ENCODE measurements at regions not wholly inside any gene's neighbourhood (a gene's known extent, or its start where the extent isn't known, plus 50 kb on each side); places are given as distances from the start of the nearest gene placed in this dataset.

GRCh38 chr9:29319736-29320513 lies 1746.6 kb upstream of the C9orf72 start:
- H3K27me3 ChIP-seq (ENCODE audit: insufficient read depth, low read length) = no peaks in the 10 kb centered on the region
- H3K79me2 ChIP-seq (ENCODE audit: insufficient read depth, low read length) = no peaks in the 10 kb centered on the region
- DNase-seq (ENCODE audit: low read depth, low spot score) (no peak), ATAC-seq (no peak)
- intact Hi-C loops (cut with micrococcal nuclease) = no loop called here
- no peak overlapping the region for H3K27ac ChIP-seq (ENCODE audit: low read depth, low read length)
- POLR2A ChIA-PET = no interaction called here
- no peak overlapping the region for H3K4me3 ChIP-seq (replicated peaks in 1 of 2; ENCODE audit: low read depth in 1 of 2, low read length in 2 of 2)
- no peak overlapping the region for H2AFZ ChIP-seq (ENCODE audit: low read depth, low read length, poor library complexity, severe bottlenecking)
- no peaks in the 10 kb centered on the region; a peak in 2 of 4 replicates for H3K9me3 ChIP-seq (ENCODE audit: control insufficient read depth in 1 of 2, insufficient read depth in 1 of 2, low read depth in 1 of 2, low read length in 2 of 2)
- no peak overlapping the region for H3K4me2 ChIP-seq (ENCODE audit: low read length)
- H3K36me3 ChIP-seq (ENCODE audit: control insufficient read depth in 1 of 2, insufficient read depth in 2 of 2, low read length in 2 of 2) = no peaks in the 10 kb centered on the region
- RAD21 ChIA-PET (ENCODE audit: low non-redundant PET in 1 of 2, low total read pairs in 2 of 2, uncharacterized antibody in 2 of 2, unreplicated experiment in 2 of 2) = no interaction called here
- CTCF ChIA-PET = no interaction called here
- H4K20me1 ChIP-seq (ENCODE audit: insufficient read depth) = no peaks in the 10 kb centered on the region
- H3K9ac ChIP-seq (ENCODE audit: low read length) = no peak overlapping the region
- H3K9me2 ChIP-seq (ENCODE audit: insufficient read depth) = no peaks in the 10 kb centered on the region
- no TSS peak for BruUV-seq (replicated peaks)
- H3K4me1 ChIP-seq (ENCODE audit: control insufficient read depth in 1 of 2, insufficient read depth in 2 of 2, low read length in 2 of 2) = no peaks in the 10 kb centered on the region
- TF ChIP-seq EGR1 (IDR thresholded peaks at IDR 0.05; ENCODE audit: low read depth) (no peak), CBX3 (IDR thresholded peaks at IDR 0.05; ENCODE audit: low read depth) (no peak), SIN3A (IDR thresholded peaks at IDR 0.05; ENCODE audit: low read depth) (no peak), RAD21 (IDR thresholded peaks at IDR 0.05; ENCODE audit: low read depth) (no peak), YY1 (IDR thresholded peaks at IDR 0.05; ENCODE audit: extremely low read depth, insufficient replicate concordance, low read depth, low read length) (no peak), ATF3 (IDR thresholded peaks at IDR 0.05) (no peak), ZNF274 (IDR thresholded peaks at IDR 0.05; ENCODE audit: low read depth, low read length) (no peak), FOSL1 (IDR thresholded peaks at IDR 0.05; ENCODE audit: low read depth) (no peak), POLR2AphosphoS5 (IDR thresholded peaks at IDR 0.05; ENCODE audit: low read depth, low read length) (no peak), CEBPB (IDR thresholded peaks at IDR 0.05; ENCODE audit: low read depth) (no peak), ELF1 (IDR thresholded peaks at IDR 0.05; ENCODE audit: borderline replicate concordance, low read depth) (no peak), REST (IDR thresholded peaks at IDR 0.05; ENCODE audit: low read depth) (no peak)
